Heart left ventricle (tissue), 13 donors: ENCODE measurements at regions not wholly inside any gene's neighbourhood (a gene's known extent, or its start where the extent isn't known, plus 50 kb on each side); places are given as distances from the start of the nearest gene placed in this dataset.

Source experiments
- POLR2A ChIP-seq, 2 donors: fragments of 450-650 bp; IDR thresholded peaks; one replicate each; pipeline ENCODE4 v1.6.1; 2017; ENCODE audit warnings: antibody characterized with exemption in 2 of 2, mild to moderate bottlenecking in 2 of 2, moderate library complexity in 2 of 2
- TF ChIP-seq, protein P1 (sequence below), 12 donors: fragments of 200-600 bp; sonication (generic) in 4 of 12; IDR thresholded peaks; one replicate each; pipeline versions ENCODE4 v1.5.0 to v1.8.0; 2018 to 2022; ENCODE audit warnings: antibody characterized with exemption in 12 of 12, mild to moderate bottlenecking in 5 of 12
- donor health status: ischemic (EF 13 %, LVEDD 7.1; RV severe dilation, severe dysfunction).
- donor health status: DM: no; HTN: yes; CAD: no.
- donor health status: DM: no; HTN: no; CAD: no.
- donor health status: ischemic (EF 25% LVEDD 6.9; RV normal size, moderate dysfunction).
- donor health status: ischemic (EF 25% LVEDD 5.7; RV mildly dilated, moderate dysfunction).
- donor health status: ischemic (EF 35%, LVEDD 5.7; RV mildly dilated, moderate dysfunction).
- donor health status: nonischemic (EF 11% LVEDD 7.7; RV severe dilation, severe dysfunction).
- donor health status: DM: yes; HTN: yes; CAD: no.
- donor health status: PGD.
- donor health status: ischemic (EF 29% LVEDD 5.4; RV normal size, mild dysfunction).
- donor health status: nonischemic (EF 23%, LVEDD 6.1; RV moderate dilation, normal function).

DNA sequence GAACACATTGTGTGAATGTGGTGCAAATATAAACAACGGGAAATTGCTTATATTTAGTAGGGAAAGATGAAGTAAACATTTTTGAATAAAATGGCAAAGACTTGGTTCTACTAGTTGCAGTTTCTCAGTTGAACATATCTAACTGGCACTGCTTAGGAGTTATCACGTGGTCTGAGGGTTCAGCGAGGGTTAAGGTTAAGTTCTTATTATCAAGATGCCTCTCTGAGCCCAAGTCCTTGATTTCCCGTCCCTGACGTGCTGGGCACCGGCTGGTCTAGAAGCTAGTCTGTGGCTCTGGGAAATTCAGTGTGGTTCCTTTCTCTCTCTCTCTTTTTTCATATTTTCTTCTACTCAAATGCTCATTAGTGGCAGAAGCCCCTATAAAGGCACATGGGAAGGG lies 81.6 kb upstream of the PITX1 start:
- TF ChIP-seq, protein P1, sequence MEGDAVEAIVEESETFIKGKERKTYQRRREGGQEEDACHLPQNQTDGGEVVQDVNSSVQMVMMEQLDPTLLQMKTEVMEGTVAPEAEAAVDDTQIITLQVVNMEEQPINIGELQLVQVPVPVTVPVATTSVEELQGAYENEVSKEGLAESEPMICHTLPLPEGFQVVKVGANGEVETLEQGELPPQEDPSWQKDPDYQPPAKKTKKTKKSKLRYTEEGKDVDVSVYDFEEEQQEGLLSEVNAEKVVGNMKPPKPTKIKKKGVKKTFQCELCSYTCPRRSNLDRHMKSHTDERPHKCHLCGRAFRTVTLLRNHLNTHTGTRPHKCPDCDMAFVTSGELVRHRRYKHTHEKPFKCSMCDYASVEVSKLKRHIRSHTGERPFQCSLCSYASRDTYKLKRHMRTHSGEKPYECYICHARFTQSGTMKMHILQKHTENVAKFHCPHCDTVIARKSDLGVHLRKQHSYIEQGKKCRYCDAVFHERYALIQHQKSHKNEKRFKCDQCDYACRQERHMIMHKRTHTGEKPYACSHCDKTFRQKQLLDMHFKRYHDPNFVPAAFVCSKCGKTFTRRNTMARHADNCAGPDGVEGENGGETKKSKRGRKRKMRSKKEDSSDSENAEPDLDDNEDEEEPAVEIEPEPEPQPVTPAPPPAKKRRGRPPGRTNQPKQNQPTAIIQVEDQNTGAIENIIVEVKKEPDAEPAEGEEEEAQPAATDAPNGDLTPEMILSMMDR (IDR thresholded peaks at IDR 0.05): no peak
- no peak for TF ChIP-seq POLR2A (IDR thresholded peaks at IDR 0.05)
